ENCODE measurements at regions not wholly inside any gene's neighbourhood (a gene's known extent, or its start where the extent isn't known, plus 50 kb on each side); places are given as distances from the start of the nearest gene placed in this dataset.

DNA sequence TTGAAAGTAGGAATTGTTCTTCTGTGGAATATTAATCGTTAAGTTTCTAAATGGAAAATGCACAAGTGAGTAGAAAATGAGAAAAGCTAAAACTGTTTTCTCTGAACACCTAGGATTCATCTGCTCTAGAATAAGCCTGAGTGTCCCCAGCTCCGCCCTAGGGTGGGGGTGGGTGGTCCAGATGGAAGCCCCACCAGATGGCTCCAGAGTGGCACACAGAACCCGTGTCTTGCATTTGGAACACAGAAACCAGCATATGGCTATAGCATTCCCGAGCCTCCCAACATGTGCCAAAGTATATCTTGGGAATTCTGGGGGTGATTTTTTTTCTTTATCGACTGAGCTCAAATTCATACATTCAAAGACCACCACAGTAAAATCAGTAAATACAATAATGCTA, 517.7 kb upstream of the PSMD7 start:
- Histone ChIP-seq H3K4me1 (ENCODE audit: control insufficient read depth in 1 of 2, insufficient read depth in 2 of 2, low read depth in 1 of 2, low read length in 1 of 2) (no peaks in the 10 kb centered on the region), H2AFZ (ENCODE audit: low read depth) (no peak overlapping the region), H3F3A (replicated peaks; ENCODE audit: insufficient read depth) (no peaks in the 10 kb centered on the region), H3K36me3 (replicated peaks in 1 of 2; ENCODE audit: control insufficient read depth in 1 of 2, insufficient read depth in 2 of 2, low read length in 1 of 2) (no peaks in the 10 kb centered on the region), H3K4me3 (ENCODE audit: low read depth in 2 of 2, low read length in 1 of 2) (no peak overlapping the region), H3K9me3 (no peaks in the 10 kb centered on the region), H3K27ac (ENCODE audit: low read depth in 2 of 2, low read length in 1 of 2) (no peak overlapping the region), H3K27me3 (ENCODE audit: insufficient read depth) (no peaks in the 10 kb centered on the region), H3K9ac (no peak overlapping the region), H3K4me2 (no peak overlapping the region), H3K9me2 (no peaks in the 10 kb centered on the region), H4K20me1 (ENCODE audit: insufficient read depth) (no peaks in the 10 kb centered on the region), H3K79me2 (ENCODE audit: insufficient read depth) (no peaks in the 10 kb centered on the region)
- TF ChIP-seq NFIC (IDR thresholded peaks at IDR 0.05; ENCODE audit: borderline replicate concordance) (no peak), EP300 (IDR thresholded peaks at IDR 0.05; ENCODE audit: borderline replicate concordance in 1 of 2, low read depth in 1 of 2, low read length in 1 of 2) (no peak), CHD2 (IDR thresholded peaks at IDR 0.05; ENCODE audit: low read length, partially characterized antibody) (no peak), ELF1 (IDR thresholded peaks at IDR 0.05) (no peak), USF1 (IDR thresholded peaks at IDR 0.05; ENCODE audit: borderline replicate concordance, low read depth) (no peak), TAF1 (IDR thresholded peaks at IDR 0.05; ENCODE audit: borderline replicate concordance, low read depth, low read length) (no peak), FOSL2 (IDR thresholded peaks at IDR 0.05; ENCODE audit: borderline replicate concordance, low read depth) (no peak), GABPA (IDR thresholded peaks at IDR 0.05; ENCODE audit: low read depth) (no peak), FOXM1 (IDR thresholded peaks at IDR 0.05; ENCODE audit: low read depth) (no peak), IRF3 (IDR thresholded peaks at IDR 0.05; ENCODE audit: low read depth, low read length) (no peak), EZH2phosphoT487 (IDR thresholded peaks at IDR 0.05; ENCODE audit: borderline replicate concordance, low read depth) (no peak), TEAD4 (IDR thresholded peaks at IDR 0.05; ENCODE audit: borderline replicate concordance, insufficient read depth) (no peak)
- TF ChIP-seq, protein P1, sequence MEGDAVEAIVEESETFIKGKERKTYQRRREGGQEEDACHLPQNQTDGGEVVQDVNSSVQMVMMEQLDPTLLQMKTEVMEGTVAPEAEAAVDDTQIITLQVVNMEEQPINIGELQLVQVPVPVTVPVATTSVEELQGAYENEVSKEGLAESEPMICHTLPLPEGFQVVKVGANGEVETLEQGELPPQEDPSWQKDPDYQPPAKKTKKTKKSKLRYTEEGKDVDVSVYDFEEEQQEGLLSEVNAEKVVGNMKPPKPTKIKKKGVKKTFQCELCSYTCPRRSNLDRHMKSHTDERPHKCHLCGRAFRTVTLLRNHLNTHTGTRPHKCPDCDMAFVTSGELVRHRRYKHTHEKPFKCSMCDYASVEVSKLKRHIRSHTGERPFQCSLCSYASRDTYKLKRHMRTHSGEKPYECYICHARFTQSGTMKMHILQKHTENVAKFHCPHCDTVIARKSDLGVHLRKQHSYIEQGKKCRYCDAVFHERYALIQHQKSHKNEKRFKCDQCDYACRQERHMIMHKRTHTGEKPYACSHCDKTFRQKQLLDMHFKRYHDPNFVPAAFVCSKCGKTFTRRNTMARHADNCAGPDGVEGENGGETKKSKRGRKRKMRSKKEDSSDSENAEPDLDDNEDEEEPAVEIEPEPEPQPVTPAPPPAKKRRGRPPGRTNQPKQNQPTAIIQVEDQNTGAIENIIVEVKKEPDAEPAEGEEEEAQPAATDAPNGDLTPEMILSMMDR (IDR thresholded peaks at IDR 0.05), result no peak
- TF ChIP-seq, protein P2, sequence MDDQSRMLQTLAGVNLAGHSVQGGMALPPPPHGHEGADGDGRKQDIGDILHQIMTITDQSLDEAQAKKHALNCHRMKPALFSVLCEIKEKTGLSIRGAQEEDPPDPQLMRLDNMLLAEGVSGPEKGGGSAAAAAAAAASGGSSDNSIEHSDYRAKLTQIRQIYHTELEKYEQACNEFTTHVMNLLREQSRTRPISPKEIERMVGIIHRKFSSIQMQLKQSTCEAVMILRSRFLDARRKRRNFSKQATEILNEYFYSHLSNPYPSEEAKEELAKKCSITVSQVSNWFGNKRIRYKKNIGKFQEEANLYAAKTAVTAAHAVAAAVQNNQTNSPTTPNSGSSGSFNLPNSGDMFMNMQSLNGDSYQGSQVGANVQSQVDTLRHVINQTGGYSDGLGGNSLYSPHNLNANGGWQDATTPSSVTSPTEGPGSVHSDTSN (IDR thresholded peaks at IDR 0.05), result no peak
- TF ChIP-seq, protein P3, sequence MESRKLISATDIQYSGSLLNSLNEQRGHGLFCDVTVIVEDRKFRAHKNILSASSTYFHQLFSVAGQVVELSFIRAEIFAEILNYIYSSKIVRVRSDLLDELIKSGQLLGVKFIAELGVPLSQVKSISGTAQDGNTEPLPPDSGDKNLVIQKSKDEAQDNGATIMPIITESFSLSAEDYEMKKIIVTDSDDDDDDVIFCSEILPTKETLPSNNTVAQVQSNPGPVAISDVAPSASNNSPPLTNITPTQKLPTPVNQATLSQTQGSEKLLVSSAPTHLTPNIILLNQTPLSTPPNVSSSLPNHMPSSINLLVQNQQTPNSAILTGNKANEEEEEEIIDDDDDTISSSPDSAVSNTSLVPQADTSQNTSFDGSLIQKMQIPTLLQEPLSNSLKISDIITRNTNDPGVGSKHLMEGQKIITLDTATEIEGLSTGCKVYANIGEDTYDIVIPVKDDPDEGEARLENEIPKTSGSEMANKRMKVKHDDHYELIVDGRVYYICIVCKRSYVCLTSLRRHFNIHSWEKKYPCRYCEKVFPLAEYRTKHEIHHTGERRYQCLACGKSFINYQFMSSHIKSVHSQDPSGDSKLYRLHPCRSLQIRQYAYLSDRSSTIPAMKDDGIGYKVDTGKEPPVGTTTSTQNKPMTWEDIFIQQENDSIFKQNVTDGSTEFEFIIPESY (IDR thresholded peaks at IDR 0.05; ENCODE audit: borderline replicate concordance, low read depth), result no peak
- DNase-seq, result no peak
- WGBS (ENCODE audit: low lambda C conversion rate), result 13% methylated on average over 5 of the region's 5 CpGs
- ChIA-PET CTCF (no interaction called here), POLR2A (no interaction called here)

Measured in SK-N-SH (cell line).